HG03575 (cell line): ENCODE measurements at regions not wholly inside any gene's neighbourhood (a gene's known extent, or its start where the extent isn't known, plus 50 kb on each side); places are given as distances from the start of the nearest gene placed in this dataset.

Experiments
- ATAC-seq: cut with Tn5 transposase; IDR thresholded peaks from one replicate; pipeline ENCODE4 v1.9.1; 2021; ENCODE audit not compliant: unreplicated experiment, insufficient number of reproducible peaks, low FRiP score; ENCODE audit errors: extremely low read depth

GRCh38 chr4:20391198-20391597 lies 139.5 kb downstream of the SLIT2 start:
- ATAC-seq = no peak

DNA sequence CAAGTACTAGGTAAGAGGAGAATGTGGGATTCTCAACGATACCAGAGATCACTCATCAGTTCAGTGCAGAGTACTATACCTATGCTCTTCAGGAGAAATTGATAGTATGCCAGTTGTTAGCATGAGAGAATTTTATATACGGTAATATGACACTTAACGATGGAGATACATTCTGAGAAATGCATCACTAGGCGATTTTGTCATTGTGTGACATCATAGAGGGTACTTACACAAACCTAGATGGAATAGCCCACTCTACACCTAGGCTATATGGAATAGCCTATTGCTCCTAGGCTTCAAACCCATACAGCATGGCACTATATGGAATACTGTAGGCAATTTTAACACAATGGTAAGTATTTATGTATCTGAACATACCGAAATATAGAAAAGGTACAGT lies 140.2 kb downstream of the SLIT2 start:
- no peak for ATAC-seq

DNA sequence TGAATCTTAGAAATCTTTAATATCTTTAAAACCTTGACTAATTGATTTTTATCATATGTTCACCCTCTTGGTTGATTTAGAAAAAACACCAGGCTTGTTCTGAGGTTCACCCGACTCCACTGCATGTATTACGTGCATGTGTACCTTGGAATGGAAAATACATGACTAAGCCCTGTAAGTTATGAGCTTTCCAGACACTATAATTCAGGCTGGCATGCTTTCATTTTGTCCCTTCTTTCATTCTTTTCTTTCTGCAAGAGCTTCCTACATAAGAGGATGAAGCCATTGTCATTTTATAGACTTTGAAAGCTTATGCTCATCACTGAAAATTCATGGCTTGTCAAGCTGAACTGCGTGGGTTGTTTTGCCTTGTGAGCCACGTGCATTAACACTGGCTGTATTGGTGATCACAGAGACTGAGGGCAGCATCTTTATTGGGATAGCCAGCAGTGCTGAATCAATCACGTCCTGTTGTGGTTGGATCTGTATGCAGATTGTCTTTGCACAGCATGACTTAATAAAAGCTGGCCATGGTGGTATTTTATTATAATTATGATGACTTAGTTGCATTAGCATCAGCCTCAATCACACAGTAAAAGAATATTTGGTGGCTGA lies 141.9 kb downstream of the SLIT2 start:
- ATAC-seq = no peak

DNA sequence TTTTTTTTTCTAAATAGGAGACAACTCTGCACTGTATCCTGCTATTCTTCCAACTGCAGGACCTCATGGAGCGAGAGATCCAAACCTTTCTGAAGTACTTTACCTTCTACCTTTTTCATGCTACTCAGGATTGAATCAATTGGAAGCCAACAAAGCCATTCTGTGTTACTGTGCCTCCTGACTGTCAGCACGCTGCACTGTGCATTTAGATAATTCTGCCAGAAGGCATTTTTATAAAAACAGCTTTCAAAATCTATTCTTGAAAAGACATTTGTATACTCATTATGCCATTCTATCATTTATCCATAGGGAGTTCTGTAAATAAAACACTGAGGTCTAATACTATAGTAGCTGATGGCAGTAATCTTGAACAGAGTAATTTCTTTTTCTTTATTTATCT lies 142.8 kb downstream of the SLIT2 start:
- ATAC-seq = no peak

DNA sequence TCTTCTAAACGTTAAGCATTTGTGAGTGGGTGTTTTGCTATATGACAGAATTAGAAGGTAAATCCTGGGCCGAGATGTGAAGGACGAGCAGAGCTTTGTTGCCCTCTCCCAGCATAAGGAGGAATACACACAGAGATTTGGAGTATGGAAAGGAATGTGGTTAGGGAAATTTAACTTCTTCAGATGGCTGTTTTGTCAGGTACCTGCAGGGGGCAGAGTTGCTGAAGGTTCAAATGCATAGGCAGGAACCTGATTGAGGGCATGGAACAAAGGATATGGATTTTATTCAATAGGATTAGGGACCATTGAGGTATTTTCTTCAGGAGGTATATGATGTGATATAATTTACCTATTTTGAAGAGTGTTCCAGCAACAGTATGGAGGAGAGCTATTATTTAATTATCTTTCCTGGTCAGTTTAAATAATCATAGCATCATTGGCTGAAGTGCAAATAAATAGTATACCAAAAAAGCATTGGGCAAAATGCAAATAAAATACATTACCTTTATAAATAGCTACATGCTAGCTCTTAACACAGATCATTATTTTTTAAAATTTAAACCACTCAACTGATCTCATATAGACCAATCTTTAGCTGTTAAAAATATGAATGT lies 143.6 kb downstream of the SLIT2 start:
- ATAC-seq = no peak

GRCh38 chr4:20403290-20403689 lies 151.6 kb downstream of the SLIT2 start:
- no peak for ATAC-seq

DNA sequence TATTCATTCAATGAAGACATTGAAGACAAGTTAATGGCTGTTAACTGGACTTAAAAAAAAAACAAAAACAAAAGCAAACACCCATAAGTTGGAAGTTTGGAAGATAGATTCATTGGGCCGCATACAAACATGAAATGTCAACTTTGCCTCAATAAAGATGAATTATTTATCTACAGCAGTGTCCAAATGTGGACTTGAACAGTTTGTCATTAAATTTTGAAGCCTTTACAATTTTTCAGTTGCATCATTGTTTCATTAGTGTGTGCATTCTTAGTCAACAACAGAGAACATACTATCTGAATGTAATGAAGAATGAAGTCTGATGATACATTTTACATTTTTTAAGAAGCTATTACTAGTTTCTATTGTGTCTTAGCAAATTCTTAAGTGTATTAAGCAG lies 152.1 kb downstream of the SLIT2 start:
- no peak for ATAC-seq

GRCh38 chr4:20408611-20409010 lies 156.9 kb downstream of the SLIT2 start:
- no peak for ATAC-seq

- no peak for ATAC-seq
Measured at GRCh38 chr4:20412072-20412471, 160.4 kb downstream of the SLIT2 start.

DNA sequence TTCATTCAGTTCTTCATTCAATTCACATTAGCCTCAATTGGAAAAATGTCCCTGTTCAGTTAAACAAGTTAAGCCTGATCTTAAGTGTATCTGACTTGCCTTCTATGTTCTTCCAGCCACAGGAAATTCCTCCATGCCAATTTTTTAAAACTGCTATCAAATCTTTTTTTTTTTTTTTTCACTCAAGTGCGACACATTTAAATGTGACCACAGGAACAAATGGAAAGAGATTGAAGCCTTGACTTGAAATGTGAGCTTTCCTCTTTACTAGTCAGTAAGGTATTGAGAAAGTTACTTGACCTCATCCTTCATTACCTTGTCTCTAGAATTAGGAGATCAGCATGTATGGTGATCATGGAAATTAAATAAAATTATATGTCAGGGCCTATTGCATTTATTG lies 165.1 kb downstream of the SLIT2 start:
- no peak for ATAC-seq

- peak; percentile 95 for ATAC-seq
Measured at GRCh38 chr4:20418861-20419451, 167.3 kb downstream of the SLIT2 start.

DNA sequence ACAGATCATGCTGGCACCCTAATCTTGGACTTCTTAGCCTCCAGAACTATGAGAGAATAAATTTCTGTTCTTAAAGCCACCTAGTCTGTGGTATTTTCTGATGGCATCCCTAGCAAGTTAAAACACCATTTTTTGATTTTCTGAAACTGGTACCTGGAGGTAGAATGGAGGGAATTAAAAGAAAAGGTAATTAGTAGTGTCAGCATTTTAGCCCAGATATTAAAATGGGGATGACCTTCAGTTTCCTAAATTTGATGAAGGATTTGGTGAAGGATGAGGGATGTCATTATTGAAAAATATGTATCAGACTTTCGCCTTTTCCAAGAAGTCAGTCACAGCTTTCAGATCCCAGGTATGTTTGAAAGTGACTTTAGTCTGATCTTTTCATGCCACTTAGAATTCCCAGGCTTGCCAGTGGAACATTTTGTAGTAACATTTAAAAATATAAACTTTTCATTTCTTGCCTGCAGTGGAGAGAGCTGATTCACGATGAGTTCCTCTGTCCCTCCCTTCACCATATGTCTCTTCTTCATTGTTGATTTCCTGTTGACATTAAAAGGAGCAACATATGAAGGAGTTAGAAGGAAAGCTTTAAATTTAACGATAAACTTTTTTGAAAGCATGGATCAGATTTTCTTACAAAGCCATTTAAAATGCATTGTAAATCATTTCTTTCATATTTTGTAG lies 169.4 kb downstream of the SLIT2 start:
- no peak for ATAC-seq

DNA sequence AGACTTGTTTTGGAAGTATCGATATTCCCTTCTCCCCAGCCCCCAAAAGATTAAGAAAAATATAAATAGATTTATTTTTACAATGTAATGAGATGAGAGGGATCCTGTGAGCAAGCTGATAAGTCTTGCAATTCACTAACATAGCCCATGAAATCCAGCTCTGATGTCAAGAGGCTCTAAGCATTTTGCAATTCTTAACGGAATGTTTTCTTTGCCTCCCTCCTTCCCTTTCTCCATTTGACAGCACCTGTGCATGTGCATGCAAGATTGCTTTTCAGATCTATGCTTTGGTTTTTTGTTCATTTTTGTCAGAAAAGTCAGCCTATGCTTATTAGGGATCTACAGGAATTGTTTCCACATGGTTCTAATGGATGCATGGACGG lies 169.9 kb downstream of the SLIT2 start:
- no peak for ATAC-seq

DNA sequence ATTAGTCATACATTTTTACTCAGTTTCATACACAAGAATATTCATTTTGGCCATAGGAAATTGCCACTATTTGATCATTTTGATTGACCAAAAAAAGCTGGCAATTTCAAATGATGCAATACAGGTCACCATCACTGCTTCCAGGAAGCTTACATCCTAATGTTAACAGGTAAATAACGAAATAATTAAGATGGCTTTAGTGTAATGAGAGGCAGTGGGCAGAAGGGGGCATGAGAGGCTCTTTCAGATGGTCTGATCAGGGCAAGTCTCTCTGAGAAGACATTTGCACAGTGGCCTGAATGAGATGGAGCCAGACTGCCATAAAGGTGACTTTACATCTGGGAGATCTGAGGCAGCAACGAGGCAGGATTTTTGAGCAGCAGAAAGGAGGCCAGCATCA lies 170.7 kb downstream of the SLIT2 start:
- peak; percentile 65 for ATAC-seq

- ATAC-seq = no peak
Measured at GRCh38 chr4:20423420-20423819, 171.7 kb downstream of the SLIT2 start.

GRCh38 chr4:20426028-20426427 lies 174.3 kb downstream of the SLIT2 start:
- no peak for ATAC-seq

GRCh38 chr4:20428436-20429160 lies 176.9 kb downstream of the SLIT2 start:
- ATAC-seq = no peak

DNA sequence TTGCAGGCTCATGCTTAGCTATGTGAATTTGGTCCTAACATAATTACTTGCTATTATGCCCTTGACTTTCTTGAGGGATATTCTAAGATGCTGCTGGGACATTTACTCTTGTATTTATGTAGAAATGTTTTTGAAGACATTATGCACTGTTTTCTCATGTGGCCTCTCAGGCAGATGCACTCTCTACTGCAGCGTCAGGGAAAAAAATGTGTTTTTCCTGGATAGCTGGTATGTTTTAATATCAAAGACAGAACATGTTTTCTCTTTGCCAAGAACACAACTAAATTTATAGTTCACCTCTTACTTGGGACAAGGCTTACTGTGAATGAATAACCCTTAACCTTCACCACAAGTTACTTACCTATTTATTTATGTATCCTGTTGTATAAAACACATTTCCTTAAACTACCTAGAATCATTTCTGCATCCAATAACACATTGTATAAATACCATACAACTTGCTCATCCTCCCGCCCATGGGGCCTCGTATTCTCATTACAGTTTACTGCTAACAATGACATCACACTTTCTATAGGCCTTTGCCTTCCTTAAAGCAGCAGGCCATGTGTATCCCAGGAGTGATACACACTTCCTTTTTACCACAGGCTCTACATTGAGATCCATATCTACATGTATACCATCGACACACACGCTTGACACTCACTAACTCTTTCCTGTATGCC lies 178.7 kb downstream of the SLIT2 start:
- no peak for ATAC-seq

DNA sequence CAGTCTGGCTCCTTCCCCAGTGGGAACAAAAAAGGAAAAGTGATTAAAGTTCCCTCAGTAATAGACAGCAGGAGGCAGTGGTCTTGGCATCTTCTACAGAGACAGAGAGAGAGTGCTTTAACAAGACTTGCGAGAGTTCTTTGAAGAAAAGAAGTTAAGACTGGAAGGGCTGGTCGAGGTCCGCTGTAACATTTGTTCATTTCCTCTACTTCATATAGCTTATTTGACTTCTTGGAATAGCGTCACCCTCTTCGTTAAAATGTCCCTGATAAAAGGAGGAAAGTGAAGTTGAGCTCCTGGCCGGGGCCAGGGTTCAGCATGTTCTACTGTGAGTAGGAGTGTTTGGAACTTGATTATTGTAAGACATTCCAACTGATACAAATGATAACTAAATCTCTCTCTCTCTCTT lies 179.8 kb downstream of the SLIT2 start:
- ATAC-seq = no peak
